Cardiac fibroblast (primary cell): ENCODE measurements at regions not wholly inside any gene's neighbourhood (a gene's known extent, or its start where the extent isn't known, plus 50 kb on each side); places are given as distances from the start of the nearest gene placed in this dataset.

ENCODE experiments used
- DNase-seq, 2 donors: peaks; one replicate each; pipeline versions ENCODE4 v3.0.0 to v3.0.0-alpha.2; 2010; ENCODE audit warnings: low read depth in 2 of 2
- H3K4me3 ChIP-seq, 2 donors: replicated peaks in 1 of 2; 1 replicate in 1 of 2; 2 replicates in 1 of 2; pipeline ENCODE4 v1.5.1; 2011; ENCODE audit warnings: low read depth in 2 of 2, low read length in 2 of 2, mild to moderate bottlenecking in 2 of 2, moderate library complexity in 1 of 2
- CTCF ChIP-seq: IDR thresholded peaks from one replicate; pipeline ENCODE4 v1.5.1; 2011; ENCODE audit warnings: low read depth, mild to moderate bottlenecking, low read length, inconsistent platforms

GRCh38 chr3:194251891-194252560 lies 99.1 kb downstream of the CPN2 start:
- DNase-seq: no peak
- no peak for TF ChIP-seq CTCF
- no peak overlapping the region for H3K4me3 ChIP-seq

GRCh38 chr3:194253270-194253669 lies 97.9 kb downstream of the CPN2 start:
- no peak for DNase-seq
- no peak overlapping the region for H3K4me3 ChIP-seq
- no peak for TF ChIP-seq CTCF

- no peak for DNase-seq
- no peak for TF ChIP-seq CTCF
- H3K4me3 ChIP-seq: no peak overlapping the region
Observed at GRCh38 chr3:194254040-194254439, 97.1 kb downstream of the CPN2 start.

GRCh38 chr3:194255252-194256039 lies 95.7 kb downstream of the CPN2 start:
- H3K4me3 ChIP-seq: no peak overlapping the region
- no peak for TF ChIP-seq CTCF
- DNase-seq: peak; percentile 61 to 76

- no peak overlapping the region for H3K4me3 ChIP-seq
- no peak for DNase-seq
- TF ChIP-seq CTCF: no peak
Observed at GRCh38 chr3:194256040-194256945, 94.8 kb downstream of the CPN2 start.

GRCh38 chr3:194257151-194257621 lies 93.9 kb downstream of the CPN2 start:
- no peak for TF ChIP-seq CTCF
- H3K4me3 ChIP-seq: no peak overlapping the region
- DNase-seq: no peak
